C4-2B (cell line): ENCODE measurements at regions not wholly inside any gene's neighbourhood (a gene's known extent, or its start where the extent isn't known, plus 50 kb on each side); places are given as distances from the start of the nearest gene placed in this dataset.

Experiments
- H3K27ac ChIP-seq: fragments of 450-650 bp; 2 replicates; pipeline ENCODE4 v1.5.1; 2017
- ZFX ChIP-seq: fragments of 450-650 bp; IDR thresholded peaks from 2 replicates; pipeline ENCODE4 v1.6.1; 2017
- TF ChIP-seq, protein P1 (sequence below): fragments of 450-650 bp; conservative IDR thresholded peaks from 2 replicates; pipeline ENCODE4 v1.5.1; 2017; ENCODE audit warnings: mild to moderate bottlenecking

DNA sequence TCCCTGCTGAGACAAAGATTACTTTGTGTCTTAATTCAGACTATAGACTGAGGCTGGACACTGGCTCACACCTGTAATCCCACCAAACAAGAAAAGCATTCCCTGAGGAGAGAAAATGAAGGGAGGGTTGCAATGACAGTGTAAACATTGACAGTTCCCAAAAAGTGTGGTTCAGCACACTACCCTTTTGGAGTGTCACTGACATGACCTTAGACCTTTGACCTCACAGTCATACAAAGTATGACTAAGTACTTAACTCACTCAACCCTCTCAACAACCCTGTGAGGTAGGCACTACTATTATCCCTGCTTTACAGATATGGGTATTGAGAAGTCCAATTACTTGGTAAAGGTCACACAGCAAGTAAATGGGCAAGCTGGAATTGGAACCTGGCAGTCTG, 341.7 kb downstream of the LRRC3B start:
- H3K27ac ChIP-seq: no peak overlapping the region
- TF ChIP-seq, protein P1, sequence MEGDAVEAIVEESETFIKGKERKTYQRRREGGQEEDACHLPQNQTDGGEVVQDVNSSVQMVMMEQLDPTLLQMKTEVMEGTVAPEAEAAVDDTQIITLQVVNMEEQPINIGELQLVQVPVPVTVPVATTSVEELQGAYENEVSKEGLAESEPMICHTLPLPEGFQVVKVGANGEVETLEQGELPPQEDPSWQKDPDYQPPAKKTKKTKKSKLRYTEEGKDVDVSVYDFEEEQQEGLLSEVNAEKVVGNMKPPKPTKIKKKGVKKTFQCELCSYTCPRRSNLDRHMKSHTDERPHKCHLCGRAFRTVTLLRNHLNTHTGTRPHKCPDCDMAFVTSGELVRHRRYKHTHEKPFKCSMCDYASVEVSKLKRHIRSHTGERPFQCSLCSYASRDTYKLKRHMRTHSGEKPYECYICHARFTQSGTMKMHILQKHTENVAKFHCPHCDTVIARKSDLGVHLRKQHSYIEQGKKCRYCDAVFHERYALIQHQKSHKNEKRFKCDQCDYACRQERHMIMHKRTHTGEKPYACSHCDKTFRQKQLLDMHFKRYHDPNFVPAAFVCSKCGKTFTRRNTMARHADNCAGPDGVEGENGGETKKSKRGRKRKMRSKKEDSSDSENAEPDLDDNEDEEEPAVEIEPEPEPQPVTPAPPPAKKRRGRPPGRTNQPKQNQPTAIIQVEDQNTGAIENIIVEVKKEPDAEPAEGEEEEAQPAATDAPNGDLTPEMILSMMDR: no peak
- TF ChIP-seq ZFX: no peak

DNA sequence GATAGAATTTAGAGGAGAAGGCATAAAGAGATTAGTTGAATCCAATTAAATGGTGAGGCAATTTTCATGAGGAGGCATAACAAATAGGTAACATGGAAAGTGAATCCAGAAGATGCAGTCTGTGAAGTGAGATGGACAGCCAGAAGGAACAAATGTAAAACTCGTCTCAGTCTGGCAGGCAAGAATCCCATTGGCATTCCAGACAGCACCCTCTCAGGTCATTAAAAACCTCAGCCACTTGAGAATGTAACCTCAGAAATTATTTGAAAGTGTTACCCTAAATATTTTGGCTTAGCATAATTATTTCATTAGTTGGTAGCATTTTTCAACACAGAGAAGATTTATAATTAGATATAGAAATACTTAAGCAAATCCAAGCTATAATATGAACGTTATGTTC, 342.3 kb downstream of the LRRC3B start:
- H3K27ac ChIP-seq: no peak overlapping the region
- TF ChIP-seq ZFX: no peak

DNA sequence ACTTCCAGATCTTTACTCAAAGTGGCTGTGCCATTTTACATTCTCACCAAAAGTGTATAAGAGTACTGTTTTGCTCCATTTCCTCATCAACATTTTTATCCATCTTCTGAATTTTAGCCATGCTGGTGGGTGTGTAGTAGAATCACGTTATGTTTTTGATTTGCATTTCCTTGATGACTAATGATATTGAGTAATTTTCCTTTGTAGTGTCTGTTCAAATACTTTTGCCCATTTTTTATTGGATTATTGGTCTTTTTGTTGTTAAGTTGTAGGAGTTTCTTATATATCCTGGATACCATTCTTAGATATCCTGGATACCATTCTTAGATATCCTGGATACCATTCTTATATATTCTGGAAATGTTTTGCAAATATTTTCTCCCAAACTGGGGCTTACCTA, 344.9 kb downstream of the LRRC3B start:
- no peak for TF ChIP-seq ZFX
- TF ChIP-seq, protein P1: no peak
- H3K27ac ChIP-seq: no peak overlapping the region

DNA sequence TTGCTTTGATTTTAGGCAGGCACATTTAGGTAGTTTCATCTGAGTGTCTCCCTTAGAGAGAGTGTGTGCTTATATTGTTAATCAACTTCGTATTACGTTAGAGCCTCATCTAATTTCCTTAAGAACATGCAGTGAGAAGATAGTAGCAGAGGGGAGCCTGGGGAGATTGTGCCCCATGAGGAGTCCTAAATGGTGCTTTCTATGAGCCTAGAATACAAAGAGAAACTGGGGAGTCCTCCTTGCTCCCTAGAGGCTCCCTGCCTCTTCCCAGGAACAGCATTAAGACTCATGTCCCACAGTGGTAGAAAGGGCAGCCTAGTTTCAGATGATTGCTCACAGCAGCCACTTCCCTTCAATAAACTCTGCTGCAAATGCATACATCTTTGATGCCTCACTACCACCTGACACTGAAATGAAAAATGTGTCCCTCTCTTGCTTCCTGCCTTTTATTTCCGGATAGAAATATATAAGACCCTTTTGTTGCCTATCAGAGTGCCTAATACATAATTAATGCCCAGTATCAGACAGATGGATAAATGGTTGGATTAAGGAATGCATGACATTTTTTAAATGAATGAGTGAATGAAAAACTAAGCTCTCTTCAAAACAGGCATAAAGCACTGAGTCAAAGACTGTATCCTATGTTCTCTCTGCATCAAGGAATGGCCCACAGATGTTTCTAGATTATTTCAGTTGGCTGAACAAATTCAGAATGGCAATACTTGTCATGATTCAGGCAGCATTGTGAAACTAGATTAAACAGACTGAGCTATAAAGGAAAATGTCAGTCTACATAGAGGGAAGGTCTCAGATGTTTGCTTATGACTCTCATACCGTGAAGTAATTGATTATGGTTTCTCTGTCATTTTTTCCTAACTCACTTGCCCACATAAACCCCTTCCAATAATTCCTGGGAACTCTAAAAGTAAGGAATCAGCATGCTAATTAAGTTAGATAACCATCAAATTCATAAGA, 362.1 kb downstream of the LRRC3B start:
- no peak for TF ChIP-seq ZFX
- TF ChIP-seq, protein P1: no peak
- no peak overlapping the region for H3K27ac ChIP-seq

DNA sequence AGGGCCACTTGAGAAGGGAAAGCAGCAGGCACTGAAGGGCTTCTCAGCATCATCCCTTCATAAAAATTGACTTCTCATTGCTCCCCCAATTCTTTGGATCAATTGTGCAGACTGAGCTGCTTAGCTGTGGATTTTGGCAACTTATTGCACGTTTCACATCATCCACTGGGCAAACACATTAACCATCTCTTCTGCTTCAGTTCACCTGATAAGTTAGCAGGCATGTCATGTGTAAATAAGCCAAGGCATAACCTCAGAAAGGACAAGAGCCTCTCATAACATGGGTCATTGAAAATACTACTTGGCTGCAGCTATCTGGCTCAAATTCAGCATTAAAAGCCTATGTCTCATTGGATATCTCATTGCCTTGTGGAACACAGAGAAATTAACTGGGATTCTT, 366.5 kb downstream of the LRRC3B start:
- TF ChIP-seq, protein P1: no peak
- TF ChIP-seq ZFX: no peak

DNA sequence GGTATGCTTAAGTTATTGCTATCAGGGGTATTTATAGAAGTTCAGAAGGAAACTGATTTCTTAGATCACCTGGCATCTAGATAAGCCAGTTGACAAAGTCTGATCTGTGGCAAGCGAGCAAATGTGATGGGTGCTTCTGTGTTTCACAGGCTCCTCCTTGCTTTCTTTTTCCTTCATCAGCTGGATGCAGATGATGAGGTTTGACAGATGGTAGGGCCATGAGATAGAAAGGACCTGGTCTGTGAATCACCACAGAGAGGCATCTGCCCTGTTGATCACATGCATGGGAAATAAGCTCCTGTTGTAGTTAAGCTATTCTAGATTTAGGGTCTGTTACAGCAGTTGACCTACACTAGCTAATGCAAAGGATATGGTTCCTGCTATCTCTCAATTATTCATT, 372.0 kb downstream of the NEK10 start:
- TF ChIP-seq, protein P1: no peak
- TF ChIP-seq ZFX: no peak
- no peak overlapping the region for H3K27ac ChIP-seq

More for the DNA sequence above, 366.5 kb downstream of the LRRC3B start:
- H3K27ac ChIP-seq: no peak overlapping the region

DNA sequence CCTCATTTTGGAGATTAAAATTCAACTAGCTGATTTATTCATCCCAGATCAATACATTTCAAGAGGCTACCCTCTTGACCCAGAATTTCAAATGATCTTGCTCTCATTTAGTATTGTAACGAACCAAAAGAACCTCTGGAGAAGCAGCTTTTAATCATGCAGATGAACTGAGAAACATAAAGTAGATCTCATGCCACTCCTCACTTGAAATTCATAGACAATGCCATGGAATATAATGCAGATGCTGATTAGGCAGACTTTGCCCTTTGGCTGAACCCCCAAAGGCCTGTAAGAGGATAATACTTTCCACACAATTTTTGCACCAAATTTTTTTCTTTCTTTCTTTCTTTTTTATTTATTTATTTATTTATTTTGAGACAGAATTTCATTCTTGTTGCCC, 358.3 kb downstream of the NEK10 start:
- no peak for TF ChIP-seq ZFX
- TF ChIP-seq, protein P1: no peak
- H3K27ac ChIP-seq: no peak overlapping the region
